ENCODE measurements at regions not wholly inside any gene's neighbourhood (a gene's known extent, or its start where the extent isn't known, plus 50 kb on each side); places are given as distances from the start of the nearest gene placed in this dataset.

DNA sequence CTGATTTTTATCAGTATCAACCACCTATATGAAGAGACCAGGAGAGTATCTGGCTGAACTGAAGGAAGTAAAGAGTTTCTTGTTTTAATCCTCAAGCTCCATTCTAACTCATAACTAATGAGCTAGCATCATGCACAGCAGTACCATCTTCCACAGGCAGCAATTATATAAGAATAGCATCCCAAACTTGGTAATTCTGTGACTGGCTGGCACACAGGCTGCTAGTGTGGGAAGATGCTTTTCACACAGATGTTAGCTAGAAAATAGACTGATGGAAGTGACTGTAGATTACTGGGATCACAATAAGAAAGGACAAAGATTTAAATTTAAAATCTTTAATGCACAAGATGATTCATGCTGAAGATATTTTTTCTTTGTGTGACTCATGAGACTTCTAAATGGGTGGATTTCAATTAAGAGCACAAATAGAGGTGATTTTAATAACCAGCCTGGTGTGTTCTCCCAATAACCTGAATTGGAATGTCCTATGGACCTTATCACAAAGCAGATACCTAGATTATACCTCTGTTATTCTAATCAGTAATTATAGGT is 417.7 kb upstream of the ATXN7L3B start:
- Histone ChIP-seq H3K27ac (ENCODE audit: low read length) (no peak overlapping the region), H2AFZ (ENCODE audit: low read depth, low read length) (no peak overlapping the region), H3K4me3 (ENCODE audit: low read length) (no peak overlapping the region), H3K9me3 (ENCODE audit: low read length) (no peaks in the 10 kb centered on the region), H3F3A (ENCODE audit: insufficient read depth, low read length, poor library complexity, severe bottlenecking) (no peaks in the 10 kb centered on the region), H4K20me1 (ENCODE audit: insufficient read depth) (no peaks in the 10 kb centered on the region), H3K9me2 (ENCODE audit: insufficient read depth, low read length) (no peaks in the 10 kb centered on the region), H3K79me2 (replicated peaks; ENCODE audit: insufficient read depth, low read length) (no peaks in the 10 kb centered on the region), H3K36me3 (ENCODE audit: insufficient read depth, low read length) (no peaks in the 10 kb centered on the region), H3K9ac (ENCODE audit: low read length) (no peak overlapping the region), H3K4me2 (ENCODE audit: low read length) (no peak overlapping the region), H3K27me3 (ENCODE audit: insufficient read depth, low read depth, low read length) (no peaks in the 10 kb centered on the region)
- TF ChIP-seq MXI1 (conservative IDR thresholded peaks at IDR 0.05; ENCODE audit: poor library complexity, severe bottlenecking) (no peak), SMC3 (conservative IDR thresholded peaks at IDR 0.05; ENCODE audit: poor library complexity) (no peak), TAF1 (IDR thresholded peaks at IDR 0.05; ENCODE audit: low read depth) (no peak), EZH2 (IDR thresholded peaks at IDR 0.05; ENCODE audit: borderline replicate concordance, insufficient read depth, low read length, poor library complexity, severe bottlenecking) (no peak)
- TF ChIP-seq, protein P1, sequence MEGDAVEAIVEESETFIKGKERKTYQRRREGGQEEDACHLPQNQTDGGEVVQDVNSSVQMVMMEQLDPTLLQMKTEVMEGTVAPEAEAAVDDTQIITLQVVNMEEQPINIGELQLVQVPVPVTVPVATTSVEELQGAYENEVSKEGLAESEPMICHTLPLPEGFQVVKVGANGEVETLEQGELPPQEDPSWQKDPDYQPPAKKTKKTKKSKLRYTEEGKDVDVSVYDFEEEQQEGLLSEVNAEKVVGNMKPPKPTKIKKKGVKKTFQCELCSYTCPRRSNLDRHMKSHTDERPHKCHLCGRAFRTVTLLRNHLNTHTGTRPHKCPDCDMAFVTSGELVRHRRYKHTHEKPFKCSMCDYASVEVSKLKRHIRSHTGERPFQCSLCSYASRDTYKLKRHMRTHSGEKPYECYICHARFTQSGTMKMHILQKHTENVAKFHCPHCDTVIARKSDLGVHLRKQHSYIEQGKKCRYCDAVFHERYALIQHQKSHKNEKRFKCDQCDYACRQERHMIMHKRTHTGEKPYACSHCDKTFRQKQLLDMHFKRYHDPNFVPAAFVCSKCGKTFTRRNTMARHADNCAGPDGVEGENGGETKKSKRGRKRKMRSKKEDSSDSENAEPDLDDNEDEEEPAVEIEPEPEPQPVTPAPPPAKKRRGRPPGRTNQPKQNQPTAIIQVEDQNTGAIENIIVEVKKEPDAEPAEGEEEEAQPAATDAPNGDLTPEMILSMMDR (IDR thresholded peaks at IDR 0.05; ENCODE audit: poor library complexity, severe bottlenecking), result no peak
- TF ChIP-seq, protein P2, sequence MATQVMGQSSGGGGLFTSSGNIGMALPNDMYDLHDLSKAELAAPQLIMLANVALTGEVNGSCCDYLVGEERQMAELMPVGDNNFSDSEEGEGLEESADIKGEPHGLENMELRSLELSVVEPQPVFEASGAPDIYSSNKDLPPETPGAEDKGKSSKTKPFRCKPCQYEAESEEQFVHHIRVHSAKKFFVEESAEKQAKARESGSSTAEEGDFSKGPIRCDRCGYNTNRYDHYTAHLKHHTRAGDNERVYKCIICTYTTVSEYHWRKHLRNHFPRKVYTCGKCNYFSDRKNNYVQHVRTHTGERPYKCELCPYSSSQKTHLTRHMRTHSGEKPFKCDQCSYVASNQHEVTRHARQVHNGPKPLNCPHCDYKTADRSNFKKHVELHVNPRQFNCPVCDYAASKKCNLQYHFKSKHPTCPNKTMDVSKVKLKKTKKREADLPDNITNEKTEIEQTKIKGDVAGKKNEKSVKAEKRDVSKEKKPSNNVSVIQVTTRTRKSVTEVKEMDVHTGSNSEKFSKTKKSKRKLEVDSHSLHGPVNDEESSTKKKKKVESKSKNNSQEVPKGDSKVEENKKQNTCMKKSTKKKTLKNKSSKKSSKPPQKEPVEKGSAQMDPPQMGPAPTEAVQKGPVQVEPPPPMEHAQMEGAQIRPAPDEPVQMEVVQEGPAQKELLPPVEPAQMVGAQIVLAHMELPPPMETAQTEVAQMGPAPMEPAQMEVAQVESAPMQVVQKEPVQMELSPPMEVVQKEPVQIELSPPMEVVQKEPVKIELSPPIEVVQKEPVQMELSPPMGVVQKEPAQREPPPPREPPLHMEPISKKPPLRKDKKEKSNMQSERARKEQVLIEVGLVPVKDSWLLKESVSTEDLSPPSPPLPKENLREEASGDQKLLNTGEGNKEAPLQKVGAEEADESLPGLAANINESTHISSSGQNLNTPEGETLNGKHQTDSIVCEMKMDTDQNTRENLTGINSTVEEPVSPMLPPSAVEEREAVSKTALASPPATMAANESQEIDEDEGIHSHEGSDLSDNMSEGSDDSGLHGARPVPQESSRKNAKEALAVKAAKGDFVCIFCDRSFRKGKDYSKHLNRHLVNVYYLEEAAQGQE (IDR thresholded peaks at IDR 0.05; ENCODE audit: borderline replicate concordance), result no peak

DNA sequence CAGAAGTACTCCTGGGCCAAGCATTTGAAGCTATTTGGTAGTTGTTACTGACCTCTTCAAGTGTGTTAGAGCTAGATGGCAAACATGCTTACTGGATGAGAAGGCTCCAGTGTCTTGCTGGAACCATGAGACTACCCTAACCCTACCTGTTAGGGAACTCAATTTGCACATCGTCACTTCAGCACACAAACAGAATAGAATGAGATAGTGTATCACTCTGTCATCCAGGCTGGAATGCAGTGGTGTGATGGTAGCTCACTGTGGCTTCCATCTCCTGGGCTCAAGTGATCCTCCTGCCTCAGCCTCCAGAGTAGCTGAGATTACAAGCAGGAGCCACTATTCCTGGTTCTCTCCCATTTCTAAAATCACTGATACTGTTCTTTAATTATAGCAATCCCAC is 417.0 kb upstream of the ATXN7L3B start:
- no peak overlapping the region for H3K9ac ChIP-seq (ENCODE audit: low read length)
- no peaks in the 10 kb centered on the region for H3K27me3 ChIP-seq (ENCODE audit: insufficient read depth, low read depth, low read length)
- H3K27ac ChIP-seq (ENCODE audit: low read length), result no peak overlapping the region
- TF ChIP-seq RAD21 (conservative IDR thresholded peaks at IDR 0.05) (no peak), EZH2 (IDR thresholded peaks at IDR 0.05; ENCODE audit: borderline replicate concordance, insufficient read depth, low read length, poor library complexity, severe bottlenecking) (no peak), EP300 (conservative IDR thresholded peaks at IDR 0.05; ENCODE audit: poor library complexity, severe bottlenecking) (no peak), TAF1 (IDR thresholded peaks at IDR 0.05; ENCODE audit: low read depth) (no peak), SMC3 (conservative IDR thresholded peaks at IDR 0.05; ENCODE audit: poor library complexity) (no peak), POLR2AphosphoS5 (IDR thresholded peaks at IDR 0.05) (no peak), MXI1 (conservative IDR thresholded peaks at IDR 0.05; ENCODE audit: poor library complexity, severe bottlenecking) (no peak)
- TF ChIP-seq, protein P1 (IDR thresholded peaks at IDR 0.05; ENCODE audit: poor library complexity, severe bottlenecking), result no peak
- TF ChIP-seq, protein P2 (IDR thresholded peaks at IDR 0.05; ENCODE audit: borderline replicate concordance), result no peak
- H3K4me2 ChIP-seq (ENCODE audit: low read length), result no peak overlapping the region
- no peaks in the 10 kb centered on the region for H3K36me3 ChIP-seq (ENCODE audit: insufficient read depth, low read length)
- H2AFZ ChIP-seq (ENCODE audit: low read depth, low read length), result no peak overlapping the region
- no peaks in the 10 kb centered on the region for H3F3A ChIP-seq (ENCODE audit: insufficient read depth, low read length, poor library complexity, severe bottlenecking)
- no peaks in the 10 kb centered on the region for H4K20me1 ChIP-seq (ENCODE audit: insufficient read depth)
- H3K9me2 ChIP-seq (ENCODE audit: insufficient read depth, low read length), result no peaks in the 10 kb centered on the region
- H3K79me2 ChIP-seq (replicated peaks; ENCODE audit: insufficient read depth, low read length), result no peaks in the 10 kb centered on the region
- no peaks in the 10 kb centered on the region for H3K9me3 ChIP-seq (ENCODE audit: low read length)
- H3K4me3 ChIP-seq (ENCODE audit: low read length), result no peak overlapping the region

Data from neural cell (in vitro differentiated cells).